IMR-90 (cell line): ENCODE measurements at regions not wholly inside any gene's neighbourhood (a gene's known extent, or its start where the extent isn't known, plus 50 kb on each side); places are given as distances from the start of the nearest gene placed in this dataset.

Experiments used
- ATAC-seq: fragments of 200-7000 bp; cut with Tn5 transposase; 2 replicates; pipeline ENCODE4 v1.9.1; 2020; ENCODE audit warnings: low read depth, mild to moderate bottlenecking, moderate library complexity
- BruUV-seq: library from RNA; stranded (reverse); fragments of 400-500 nt; replicated peaks from 2 replicates; lab custom pipeline; 2021; lab: Mats Ljungman, UMichigan
- CTCF ChIA-PET: fragments of 300-600 bp; formaldehyde crosslinking; extraction: SDS; loops from one replicate; lab custom pipeline; 2021; ENCODE audit warnings: antibody characterized with exemption; lab: Yijun Ruan, JAX
- POLR2A ChIA-PET: fragments of 300-600 bp; sonication (Branson Sonifier 250); formaldehyde crosslinking; loops from one replicate; lab custom pipeline; 2022; ENCODE audit warnings: antibody characterized with exemption; ENCODE audit not compliant: unreplicated experiment; lab: Charles Lee
- DNase-seq: peaks from one replicate; pipeline ENCODE4 v3.0.0; 2013
- H2AFZ ChIP-seq: replicated peaks from 2 replicates; pipeline ENCODE3; 2013; ENCODE audit warnings: low read length, mild to moderate bottlenecking; ENCODE audit not compliant: poor library complexity
- H2AK5ac ChIP-seq: 2 replicates; pipeline ENCODE4 v1.6.1; 2013; ENCODE audit warnings: low read depth, low read length, inconsistent platforms
- H2AK9ac ChIP-seq: replicated peaks from 2 replicates; pipeline ENCODE3; 2013; ENCODE audit warnings: mild to moderate bottlenecking, low read depth, low read length, moderate library complexity; ENCODE audit not compliant: poor library complexity
- H2BK120ac ChIP-seq: 2 replicates; pipeline ENCODE4 v1.6.1; 2013; ENCODE audit warnings: low read depth, low read length, inconsistent platforms
- H2BK15ac ChIP-seq: 3 replicates; pipeline ENCODE4 v1.6.1; 2013; ENCODE audit warnings: low read depth, low read length, inconsistent platforms
- H2BK20ac ChIP-seq: 2 replicates; pipeline ENCODE4 v1.6.1; 2013; ENCODE audit warnings: low read depth, mild to moderate bottlenecking, inconsistent platforms, low read length, moderate library complexity
- H2BK5ac ChIP-seq: 2 replicates; pipeline ENCODE4 v1.6.1; 2013; ENCODE audit warnings: mild to moderate bottlenecking, low read depth, low read length, inconsistent platforms; ENCODE audit not compliant: poor library complexity, severe bottlenecking
- H3K14ac ChIP-seq: replicated peaks from 2 replicates; pipeline ENCODE4 v1.6.1; 2013; ENCODE audit warnings: low read depth, low read length, inconsistent platforms
- H3K18ac ChIP-seq: 2 replicates; pipeline ENCODE4 v1.6.1; 2013; ENCODE audit warnings: low read depth, low read length, control low read depth
- H3K23ac ChIP-seq: 2 replicates; pipeline ENCODE4 v1.6.1; 2013; ENCODE audit warnings: low read depth, low read length, inconsistent platforms
- H3K27ac ChIP-seq: 2 replicates; pipeline ENCODE4 v1.5.1; 2013; ENCODE audit warnings: mild to moderate bottlenecking, control low read depth, low read length; ENCODE audit not compliant: insufficient read depth
- H3K27me3 ChIP-seq: 2 replicates; pipeline ENCODE4 v1.6.1; 2013; ENCODE audit warnings: low read length; ENCODE audit not compliant: control insufficient read depth, insufficient read depth
- H3K36me3 ChIP-seq: 2 replicates; pipeline ENCODE4 v1.6.1; 2013; ENCODE audit warnings: low read length, mixed read lengths; ENCODE audit not compliant: control insufficient read depth, insufficient read depth
- H3K4ac ChIP-seq: 2 replicates; pipeline ENCODE4 v1.6.1; 2013; ENCODE audit warnings: low read depth, low read length, inconsistent platforms
- H3K4me1 ChIP-seq: 2 replicates; pipeline ENCODE4 v1.6.1; 2013; ENCODE audit warnings: low read length, mixed read lengths; ENCODE audit not compliant: control insufficient read depth, insufficient read depth
- H3K4me2 ChIP-seq: 2 replicates; pipeline ENCODE4 v1.6.1; 2013; ENCODE audit warnings: low read depth, mild to moderate bottlenecking, control low read depth, low read length, moderate library complexity
- H3K4me3 ChIP-seq: 2 replicates; pipeline ENCODE4 v1.5.1; 2013; ENCODE audit warnings: low read depth, mild to moderate bottlenecking, control low read depth, low read length, moderate library complexity; ENCODE audit not compliant: insufficient read depth
- H3K56ac ChIP-seq: 2 replicates; pipeline ENCODE4 v1.6.1; 2013; ENCODE audit warnings: low read length, inconsistent platforms; ENCODE audit not compliant: insufficient read depth; ENCODE audit errors: extremely low read depth
- H3K79me1 ChIP-seq, 2 experiments: 2 replicates each; pipeline ENCODE4 v1.6.1; 2013; ENCODE audit warnings: low read length in 2 of 2, inconsistent platforms in 1 of 2, low read depth in 1 of 2
- H3K9ac ChIP-seq: 2 replicates; pipeline ENCODE4 v1.6.1; 2013; ENCODE audit warnings: low read depth, low read length, control low read depth
- H3K9me1 ChIP-seq: 2 replicates; pipeline ENCODE4 v1.6.1; 2013; ENCODE audit warnings: low read length, inconsistent platforms; ENCODE audit not compliant: insufficient read depth
- H3K9me3 ChIP-seq: 2 replicates; pipeline ENCODE4 v1.6.1; 2013; ENCODE audit warnings: low read length; ENCODE audit not compliant: control insufficient read depth, insufficient read depth
- H4K20me1 ChIP-seq: 2 replicates; pipeline ENCODE4 v1.6.1; 2013; ENCODE audit warnings: low read length, inconsistent platforms; ENCODE audit not compliant: insufficient read depth
- H4K5ac ChIP-seq: 2 replicates; pipeline ENCODE4 v1.6.1; 2013; ENCODE audit warnings: mild to moderate bottlenecking, low read depth, low read length, control low read depth
- H4K8ac ChIP-seq, 2 experiments: 2 replicates each; pipeline ENCODE4 v1.6.1; 2013; ENCODE audit warnings: low read depth in 2 of 2, low read length in 2 of 2, control low read depth in 1 of 2, inconsistent platforms in 1 of 2
- H4K91ac ChIP-seq: 2 replicates; pipeline ENCODE4 v1.6.1; 2013; ENCODE audit warnings: low read depth, low read length, inconsistent platforms; ENCODE audit not compliant: insufficient read depth
- BHLHE40 ChIP-seq: fragments of 150-350 bp; IDR thresholded peaks from 2 replicates; pipeline ENCODE4 v1.6.1; 2016; ENCODE audit warnings: mild to moderate bottlenecking, low read depth, low read length
- CEBPB ChIP-seq: IDR thresholded peaks from 2 replicates; pipeline ENCODE4 v1.6.1; 2012; ENCODE audit warnings: low read depth, low read length, improper control_type of control experiment
- CHD1 ChIP-seq: IDR thresholded peaks from 2 replicates; pipeline ENCODE4 v1.6.1; 2012; ENCODE audit warnings: low read depth, low read length, improper control_type of control experiment
- FOS ChIP-seq: fragments of 150-350 bp; IDR thresholded peaks from 2 replicates; pipeline ENCODE4 v1.6.1; 2016; ENCODE audit warnings: low read depth, low read length
- MAFK ChIP-seq: IDR thresholded peaks from 2 replicates; pipeline ENCODE4 v1.6.1; 2012; ENCODE audit warnings: low read depth, low read length, improper control_type of control experiment
- NFE2L2 ChIP-seq: fragments of 150-350 bp; IDR thresholded peaks from 2 replicates; pipeline ENCODE4 v1.6.1; 2016; ENCODE audit warnings: low read depth, mild to moderate bottlenecking, low read length
- POLR2A ChIP-seq: IDR thresholded peaks from 2 replicates; pipeline ENCODE4 v1.6.1; 2012; ENCODE audit warnings: mild to moderate bottlenecking, low read depth, low read length
- RAD21 ChIP-seq: IDR thresholded peaks from 2 replicates; pipeline ENCODE4 v1.6.1; 2012; ENCODE audit warnings: low read length, improper control_type of control experiment
- RFX5 ChIP-seq: IDR thresholded peaks from 2 replicates; pipeline ENCODE4 v1.8.0; 2012; ENCODE audit warnings: low read depth, mild to moderate bottlenecking, low read length, moderate library complexity
- WGBS, 2 experiments: methylation state at CpG; one replicate each; pipeline versions ENCODE4 v1.1.5 to v1.1.7; 2013; ENCODE audit warnings: missing lambda C conversion rate in 2 of 2; ENCODE audit not compliant: insufficient read length in 1 of 2; ENCODE audit errors: extremely low coverage in 2 of 2; 5-methylcytosine and 5-hydroxymethylcytosine counted together
- dilution Hi-C: fragments of 300-500 bp; cut with HindIII; formaldehyde crosslinking; loops from one replicate; pipeline ENCODE4 v1.14.3; 2018; ENCODE audit warnings: low sequenced_read_pairs; ENCODE audit not compliant: unreplicated experiment
- in situ Hi-C: fragments of 300-500 bp; cut with MboI; formaldehyde crosslinking; loops from 3 replicates; pipeline ENCODE4 v1.14.3; 2019; ENCODE audit warnings: low sequenced_read_pairs, inconsistent platforms, mixed read lengths
- intact Hi-C: fragments of 100-400 bp; cut with micrococcal nuclease; formaldehyde crosslinking; loops from 2 replicates; pipeline ENCODE4 v1.10.0; 2022
- TF ChIP-seq, protein P1 (sequence below): conservative IDR thresholded peaks from 2 replicates; pipeline ENCODE4 v1.5.1; 2012; ENCODE audit warnings: mild to moderate bottlenecking, low read depth, low read length, improper control_type of control experiment

DNA sequence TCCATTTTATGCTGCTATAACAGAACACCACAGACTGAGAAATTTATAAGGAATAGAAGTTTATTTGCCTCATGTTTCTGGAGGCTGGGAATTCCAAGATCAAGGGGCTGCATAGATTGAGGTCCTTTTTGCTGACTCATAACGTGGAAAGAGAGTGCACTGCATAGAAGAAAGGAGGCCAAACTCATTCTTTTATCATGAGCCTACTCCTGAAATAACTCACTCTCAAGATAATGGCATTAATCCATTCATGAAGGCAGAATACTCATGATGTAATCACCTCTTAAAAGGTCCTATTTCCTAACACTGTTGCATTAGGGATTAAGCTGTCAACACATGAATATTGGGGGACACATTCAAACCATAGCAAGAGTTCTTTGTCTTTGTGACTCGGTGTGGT is 60.0 kb upstream of the FBXO33 start:
- H4K5ac ChIP-seq, result no peak overlapping the region
- H3K79me1 ChIP-seq, result no peaks in the 10 kb centered on the region
- no peaks in the 10 kb centered on the region for H3K36me3 ChIP-seq
- H3K23ac ChIP-seq, result no peak overlapping the region
- peaks cover 3% of the 10 kb centered on the region; the same call in 1 of the 2 replicates for H3K4me1 ChIP-seq
- H3K9ac ChIP-seq, result no peak overlapping the region
- no peak overlapping the region for H2BK15ac ChIP-seq
- H3K27me3 ChIP-seq, result no peaks in the 10 kb centered on the region
- no peak overlapping the region for H3K4me2 ChIP-seq
- no peak overlapping the region for H3K56ac ChIP-seq
- no peak overlapping the region for H3K18ac ChIP-seq
- dilution Hi-C loops (no loop called here), intact Hi-C loops (no loop called here), in situ Hi-C loops (no loop called here)
- no peaks in the 10 kb centered on the region for H3K9me3 ChIP-seq
- no peak overlapping the region for H4K8ac ChIP-seq
- H3K9me1 ChIP-seq, result no peaks in the 10 kb centered on the region
- WGBS, 2 experiments, result no CpG with 5 or more reads among the region's 2 CpGs
- no peak overlapping the region for H3K27ac ChIP-seq
- H2AFZ ChIP-seq, result no peak overlapping the region
- H4K20me1 ChIP-seq, result no peaks in the 10 kb centered on the region
- TF ChIP-seq RFX5 (no peak), BHLHE40 (no peak), CEBPB (peak; percentile 87), POLR2A (no peak), MAFK (peak; percentile 88), CHD1 (no peak), FOS (peak; percentile 57), NFE2L2 (peak; percentile 87), RAD21 (no peak)
- TF ChIP-seq, protein P1, sequence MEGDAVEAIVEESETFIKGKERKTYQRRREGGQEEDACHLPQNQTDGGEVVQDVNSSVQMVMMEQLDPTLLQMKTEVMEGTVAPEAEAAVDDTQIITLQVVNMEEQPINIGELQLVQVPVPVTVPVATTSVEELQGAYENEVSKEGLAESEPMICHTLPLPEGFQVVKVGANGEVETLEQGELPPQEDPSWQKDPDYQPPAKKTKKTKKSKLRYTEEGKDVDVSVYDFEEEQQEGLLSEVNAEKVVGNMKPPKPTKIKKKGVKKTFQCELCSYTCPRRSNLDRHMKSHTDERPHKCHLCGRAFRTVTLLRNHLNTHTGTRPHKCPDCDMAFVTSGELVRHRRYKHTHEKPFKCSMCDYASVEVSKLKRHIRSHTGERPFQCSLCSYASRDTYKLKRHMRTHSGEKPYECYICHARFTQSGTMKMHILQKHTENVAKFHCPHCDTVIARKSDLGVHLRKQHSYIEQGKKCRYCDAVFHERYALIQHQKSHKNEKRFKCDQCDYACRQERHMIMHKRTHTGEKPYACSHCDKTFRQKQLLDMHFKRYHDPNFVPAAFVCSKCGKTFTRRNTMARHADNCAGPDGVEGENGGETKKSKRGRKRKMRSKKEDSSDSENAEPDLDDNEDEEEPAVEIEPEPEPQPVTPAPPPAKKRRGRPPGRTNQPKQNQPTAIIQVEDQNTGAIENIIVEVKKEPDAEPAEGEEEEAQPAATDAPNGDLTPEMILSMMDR, result no peak
- H2AK5ac ChIP-seq, result no peak overlapping the region
- H2BK5ac ChIP-seq, result no peak overlapping the region
- H3K4me3 ChIP-seq, result no peak overlapping the region
- ChIA-PET CTCF (no interaction called here), POLR2A (no interaction called here)
- H2BK120ac ChIP-seq, result no peak overlapping the region
- no peak overlapping the region for H4K91ac ChIP-seq
- peak; percentile 91 for DNase-seq
- no TSS peak for BruUV-seq
- no peak overlapping the region for H2AK9ac ChIP-seq
- H3K14ac ChIP-seq, result no peak overlapping the region
- ATAC-seq, result peak; percentile 93
- H2BK20ac ChIP-seq, result no peak overlapping the region
- no peak overlapping the region for H3K4ac ChIP-seq
